A549 (cell line): ENCODE measurements at regions not wholly inside any gene's neighbourhood (a gene's known extent, or its start where the extent isn't known, plus 50 kb on each side); places are given as distances from the start of the nearest gene placed in this dataset.

Experiments
- ATAC-seq, 2 experiments: fragments of 200-7000 bp in 1 of 2; fragments of >200 bp in 1 of 2; cut with Nextera tagmentation in 1 of 2; cut with Tn5 transposase in 1 of 2; 3 replicates each; pipeline versions ENCODE4 v1.8.0 to v1.9.1; 2018 to 2020; ENCODE audit warnings: mild to moderate bottlenecking in 1 of 2, moderate library complexity in 1 of 2
- CTCF ChIA-PET: fragments of 300-600 bp; sonication (Branson Sonifier 250); formaldehyde crosslinking; extraction: SDS; loops from one replicate; lab custom pipeline; 2021; ENCODE audit warnings: antibody characterized with exemption, inconsistent platforms; lab: Yijun Ruan, JAX
- POLR2A ChIA-PET: fragments of 350-600 bp; formaldehyde crosslinking; extraction: SDS; loops from one replicate; lab custom pipeline; 2021; ENCODE audit warnings: antibody characterized with exemption, inconsistent platforms; lab: Yijun Ruan, JAX
- DNase-seq, 2 experiments: peaks; one replicate each; pipeline versions ENCODE4 v3.0.0 to v3.0.0-alpha.2; 2011 to 2016; ENCODE audit warnings: low read depth in 1 of 2, low spot score in 1 of 2
- FAIRE-seq: peaks from 2 replicates; lab custom pipeline; 2011; peaks lifted over from hg19 to GRCh38; lab: Jason Lieb, UNC
- H3K27ac ChIP-seq, 2 experiments: fragments of >200 bp; sonication (Bioruptor Twin); formaldehyde crosslinking; 3 replicates each; pipeline ENCODE4 v1.5.1; 2016 to 2017
- H3K4me1 ChIP-seq: fragments of >200 bp; sonication (Bioruptor Twin); formaldehyde crosslinking; 3 replicates; pipeline ENCODE4 v1.6.1; 2016
- H3K4me2 ChIP-seq: fragments of >200 bp; sonication (Bioruptor Twin); formaldehyde crosslinking; 3 replicates; pipeline ENCODE4 v1.6.1; 2016
- H3K4me3 ChIP-seq: fragments of >200 bp; sonication (Bioruptor Twin); formaldehyde crosslinking; 3 replicates; pipeline ENCODE4 v1.5.1; 2016
- H3K9me3 ChIP-seq: fragments of >200 bp; sonication (Bioruptor Twin); formaldehyde crosslinking; 3 replicates; pipeline ENCODE4 v1.6.1; 2016
- CBX8 ChIP-seq: fragments of 200-600 bp; sonication (generic); IDR thresholded peaks from 2 replicates; pipeline ENCODE4 v1.6.1; 2016
- CEBPB ChIP-seq, 2 experiments: fragments of >200 bp in 1 of 2; sonication (Bioruptor Twin) in 1 of 2; formaldehyde crosslinking in 1 of 2; IDR thresholded peaks; 2 replicates each; pipeline ENCODE4 v1.6.1; 2012 to 2016
- EHF ChIP-seq: fragments of 250-450 bp; sonication (Bioruptor Pico); IDR thresholded peaks from 2 replicates; pipeline ENCODE4 v1.5.0; 2020; ENCODE audit warnings: mild to moderate bottlenecking
- EHMT2 ChIP-seq: fragments of 200-600 bp; sonication (generic); IDR thresholded peaks from 2 replicates; pipeline ENCODE4 v1.6.1; 2016; ENCODE audit warnings: antibody characterized with exemption, low read depth, mild to moderate bottlenecking, moderate library complexity
- ESRRA ChIP-seq: fragments of 150-350 bp; IDR thresholded peaks from 2 replicates; pipeline ENCODE4 v1.6.1; 2014; ENCODE audit warnings: mild to moderate bottlenecking, low read length, borderline replicate concordance
- GATA3 ChIP-seq: IDR thresholded peaks from 2 replicates; pipeline ENCODE4 v1.6.1; 2012; ENCODE audit warnings: borderline replicate concordance
- HDAC2 ChIP-seq: fragments of 200-600 bp; sonication (generic); IDR thresholded peaks from 2 replicates; pipeline ENCODE4 v1.6.1; 2016
- HOXA7 ChIP-seq: fragments of 250-450 bp; sonication (Bioruptor Pico); IDR thresholded peaks from 2 replicates; pipeline ENCODE4 v1.5.0; 2020; ENCODE audit warnings: mild to moderate bottlenecking, moderate library complexity
- HOXB13 ChIP-seq: fragments of 250-450 bp; sonication (Bioruptor Pico); IDR thresholded peaks from 2 replicates; pipeline ENCODE4 v1.5.0; 2020; ENCODE audit warnings: low read depth, mild to moderate bottlenecking, moderate library complexity
- JUN ChIP-seq, 2 experiments: fragments of >200 bp; sonication (Bioruptor Twin); formaldehyde crosslinking; IDR thresholded peaks; 2 replicates in 1 of 2; 3 replicates in 1 of 2; pipeline ENCODE4 v1.6.1; 2016 to 2017
- JUNB ChIP-seq: fragments of >200 bp; sonication (Bioruptor Twin); formaldehyde crosslinking; IDR thresholded peaks from 2 replicates; pipeline ENCODE4 v1.6.1; 2016
- KDM1A ChIP-seq: fragments of 200-600 bp; sonication (generic); IDR thresholded peaks from 2 replicates; pipeline ENCODE4 v1.6.1; 2016; ENCODE audit warnings: low read depth, mild to moderate bottlenecking
- MAFK ChIP-seq: fragments of 450-650 bp; IDR thresholded peaks from 2 replicates; pipeline ENCODE4 v1.6.1; 2014; ENCODE audit not compliant: partially characterized antibody
- MYC ChIP-seq: IDR thresholded peaks from 2 replicates; pipeline ENCODE4 v1.6.1; 2012; ENCODE audit warnings: mild to moderate bottlenecking, inconsistent platforms, low read length, improper control_type of control experiment, borderline replicate concordance
- NR3C1 ChIP-seq: fragments of >200 bp; sonication (Bioruptor Twin); formaldehyde crosslinking; IDR thresholded peaks from 3 replicates; pipeline ENCODE4 v1.6.1; 2017
- PBX3 ChIP-seq: IDR thresholded peaks from 2 replicates; pipeline ENCODE4 v1.6.1; 2012
- PHF8 ChIP-seq: fragments of 200-600 bp; sonication (generic); IDR thresholded peaks from 2 replicates; pipeline ENCODE4 v1.6.1; 2016; ENCODE audit warnings: low read depth, mild to moderate bottlenecking, antibody characterized with exemption, moderate library complexity, borderline replicate concordance
- POLR2AphosphoS2 ChIP-seq: conservative IDR thresholded peaks from 2 replicates; pipeline ENCODE4 v1.6.1; 2012; ENCODE audit warnings: low read length, improper control_type of control experiment, inconsistent platforms
- RAD21 ChIP-seq, 2 experiments: fragments of >200 bp in 1 of 2; sonication (Bioruptor Twin) in 1 of 2; formaldehyde crosslinking in 1 of 2; IDR thresholded peaks in 1 of 2; conservative IDR thresholded peaks in 1 of 2; 2 replicates in 1 of 2; 3 replicates in 1 of 2; pipeline ENCODE4 v1.6.1; 2012 to 2018; ENCODE audit warnings: inconsistent platforms in 1 of 2
- RCOR1 ChIP-seq: fragments of 150-350 bp; IDR thresholded peaks from 2 replicates; pipeline ENCODE4 v1.6.1; 2014; ENCODE audit warnings: antibody characterized with exemption, low read length, low read depth
- REST ChIP-seq: fragments of 200-600 bp; sonication (generic); IDR thresholded peaks from 2 replicates; pipeline ENCODE4 v1.6.1; 2016; ENCODE audit warnings: antibody characterized with exemption, mild to moderate bottlenecking, moderate library complexity
- RFX5 ChIP-seq: fragments of 450-650 bp; IDR thresholded peaks from 2 replicates; pipeline ENCODE4 v1.7.1; 2014; ENCODE audit warnings: antibody characterized with exemption, mild to moderate bottlenecking, moderate library complexity
- RNF2 ChIP-seq: fragments of 200-600 bp; sonication (generic); IDR thresholded peaks from 2 replicates; pipeline ENCODE4 v1.6.1; 2016; ENCODE audit warnings: low read depth, mild to moderate bottlenecking, antibody characterized with exemption, moderate library complexity, borderline replicate concordance
- SREBF2 ChIP-seq: fragments of 450-650 bp; IDR thresholded peaks from 2 replicates; pipeline ENCODE4 v1.6.1; 2014; ENCODE audit warnings: mild to moderate bottlenecking, moderate library complexity
- TP53 ChIP-seq: fragments of 250-450 bp; sonication (Bioruptor Pico); IDR thresholded peaks from 2 replicates; pipeline ENCODE4 v1.5.0; 2021; ENCODE audit warnings: mild to moderate bottlenecking, moderate library complexity
- ZC3H11A ChIP-seq: fragments of 450-650 bp; IDR thresholded peaks from 2 replicates; pipeline ENCODE4 v1.6.1; 2014; ENCODE audit warnings: antibody characterized with exemption, mild to moderate bottlenecking
- ZFP36 ChIP-seq: fragments of 450-650 bp; IDR thresholded peaks from 2 replicates; pipeline ENCODE4 v1.6.1; 2014; ENCODE audit warnings: borderline replicate concordance; ENCODE audit not compliant: partially characterized antibody
- ZNF302 ChIP-seq: fragments of 250-450 bp; sonication (Bioruptor Pico); IDR thresholded peaks from 2 replicates; pipeline ENCODE4 v1.9.0; 2021; ENCODE audit warnings: inconsistent platforms, mild to moderate bottlenecking, moderate library complexity
- WGBS: methylation state at CpG from one replicate; pipeline ENCODE4 v1.1.6; 2017; ENCODE audit errors: missing lambda C conversion rate; 5-methylcytosine and 5-hydroxymethylcytosine counted together
- TF ChIP-seq, protein P1 (sequence below): fragments of 450-650 bp; IDR thresholded peaks from 2 replicates; pipeline ENCODE4 v1.6.1; 2014; ENCODE audit warnings: antibody characterized with exemption
- TF ChIP-seq, protein P2 (sequence below): IDR thresholded peaks from 2 replicates; pipeline ENCODE4 v1.6.1; 2012; ENCODE audit warnings: low read depth, borderline replicate concordance

GRCh38 chr10:80787952-80788351 lies 250.2 kb downstream of the SH2D4B start:
- WGBS, result 5% methylated on average over 3 of the region's 3 CpGs
- ATAC-seq (no peak), DNase-seq (no peak), FAIRE-seq (no peak)
- Histone ChIP-seq H3K9me3 (no peaks in the 10 kb centered on the region; the same call in 2 of the 3 replicates), H3K4me1 (no peaks in the 10 kb centered on the region), H3K27ac (no peak overlapping the region), H3K4me2 (no peak overlapping the region), H3K4me3 (no peak overlapping the region)
- TF ChIP-seq HOXA7 (no peak), JUN (IDR thresholded peaks at IDR 0.05) (no peak), EHF (CRISPR knock-in tag) (no peak), TP53 (CRISPR knock-in tag) (no peak), CBX8 (no peak), RAD21 (conservative IDR thresholded peaks at IDR 0.05 in 1 of 2, IDR thresholded peaks at IDR 0.05 in 1 of 2) (no peak), EHMT2 (no peak), ZNF302 (CRISPR knock-in tag) (no peak), SREBF2 (no peak), POLR2AphosphoS2 (no peak), ZC3H11A (no peak), KDM1A (no peak), PHF8 (no peak), GATA3 (no peak), MAFK (no peak), CEBPB (IDR thresholded peaks at IDR 0.05) (no peak), RCOR1 (no peak)
- CTCF ChIA-PET, result no interaction called here
- POLR2A ChIA-PET, result no interaction called here

GRCh38 chr10:80794994-80795393 lies 257.3 kb downstream of the SH2D4B start:
- TF ChIP-seq SREBF2 (no peak), HDAC2 (no peak), MYC (no peak), HOXB13 (CRISPR knock-in tag) (no peak), ESRRA (no peak), RFX5 (no peak), NR3C1 (no peak), RCOR1 (no peak), REST (no peak), PBX3 (no peak), ZFP36 (no peak), ZNF302 (CRISPR knock-in tag) (no peak), RNF2 (no peak), ZC3H11A (no peak), CBX8 (no peak), JUNB (no peak)
- TF ChIP-seq, protein P1, sequence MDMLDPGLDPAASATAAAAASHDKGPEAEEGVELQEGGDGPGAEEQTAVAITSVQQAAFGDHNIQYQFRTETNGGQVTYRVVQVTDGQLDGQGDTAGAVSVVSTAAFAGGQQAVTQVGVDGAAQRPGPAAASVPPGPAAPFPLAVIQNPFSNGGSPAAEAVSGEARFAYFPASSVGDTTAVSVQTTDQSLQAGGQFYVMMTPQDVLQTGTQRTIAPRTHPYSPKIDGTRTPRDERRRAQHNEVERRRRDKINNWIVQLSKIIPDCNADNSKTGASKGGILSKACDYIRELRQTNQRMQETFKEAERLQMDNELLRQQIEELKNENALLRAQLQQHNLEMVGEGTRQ, result no peak
- TF ChIP-seq, protein P2, sequence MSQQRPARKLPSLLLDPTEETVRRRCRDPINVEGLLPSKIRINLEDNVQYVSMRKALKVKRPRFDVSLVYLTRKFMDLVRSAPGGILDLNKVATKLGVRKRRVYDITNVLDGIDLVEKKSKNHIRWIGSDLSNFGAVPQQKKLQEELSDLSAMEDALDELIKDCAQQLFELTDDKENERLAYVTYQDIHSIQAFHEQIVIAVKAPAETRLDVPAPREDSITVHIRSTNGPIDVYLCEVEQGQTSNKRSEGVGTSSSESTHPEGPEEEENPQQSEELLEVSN, result no peak
- 0% methylated on average over 3 of the region's 3 CpGs for WGBS
- no peak for DNase-seq
- FAIRE-seq, result no peak
- no peak overlapping the region for H3K27ac ChIP-seq
- no peaks in the 10 kb centered on the region for H3K9me3 ChIP-seq
- no peak overlapping the region for H3K4me2 ChIP-seq
- ChIA-PET POLR2A (no interaction called here), CTCF (interaction anchor here (0.8 kb wide), 1 partner anchor 11 kb away, joined by 3 read pairs; no protein-coding TSS in a partner anchor)
- H3K4me1 ChIP-seq, result no peaks in the 10 kb centered on the region
- no peak overlapping the region for H3K4me3 ChIP-seq
- no peak for ATAC-seq
